A673 (cell line): ENCODE measurements at regions not wholly inside any gene's neighbourhood (a gene's known extent, or its start where the extent isn't known, plus 50 kb on each side); places are given as distances from the start of the nearest gene placed in this dataset.

Source experiments
- EZH2 ChIP-seq: fragments of 200-600 bp; sonication (generic); IDR thresholded peaks from 2 replicates; pipeline ENCODE4 v1.6.1; 2017; ENCODE audit warnings: borderline replicate concordance, low read depth, mild to moderate bottlenecking, mixed read lengths, antibody characterized with exemption, low read length; ENCODE audit not compliant: poor library complexity, severe bottlenecking
- TF ChIP-seq, protein P1 (sequence below): fragments of 300-800, 200-600 bp; sonication (generic); conservative IDR thresholded peaks from 2 replicates; pipeline ENCODE4 v1.5.1; 2017; ENCODE audit warnings: low read depth, mild to moderate bottlenecking, antibody characterized with exemption, low read length, moderate library complexity, mixed read lengths

GRCh38 chr9:71202931-71203330, 81.5 kb upstream of the TRPM3 start:
- TF ChIP-seq, protein P1, sequence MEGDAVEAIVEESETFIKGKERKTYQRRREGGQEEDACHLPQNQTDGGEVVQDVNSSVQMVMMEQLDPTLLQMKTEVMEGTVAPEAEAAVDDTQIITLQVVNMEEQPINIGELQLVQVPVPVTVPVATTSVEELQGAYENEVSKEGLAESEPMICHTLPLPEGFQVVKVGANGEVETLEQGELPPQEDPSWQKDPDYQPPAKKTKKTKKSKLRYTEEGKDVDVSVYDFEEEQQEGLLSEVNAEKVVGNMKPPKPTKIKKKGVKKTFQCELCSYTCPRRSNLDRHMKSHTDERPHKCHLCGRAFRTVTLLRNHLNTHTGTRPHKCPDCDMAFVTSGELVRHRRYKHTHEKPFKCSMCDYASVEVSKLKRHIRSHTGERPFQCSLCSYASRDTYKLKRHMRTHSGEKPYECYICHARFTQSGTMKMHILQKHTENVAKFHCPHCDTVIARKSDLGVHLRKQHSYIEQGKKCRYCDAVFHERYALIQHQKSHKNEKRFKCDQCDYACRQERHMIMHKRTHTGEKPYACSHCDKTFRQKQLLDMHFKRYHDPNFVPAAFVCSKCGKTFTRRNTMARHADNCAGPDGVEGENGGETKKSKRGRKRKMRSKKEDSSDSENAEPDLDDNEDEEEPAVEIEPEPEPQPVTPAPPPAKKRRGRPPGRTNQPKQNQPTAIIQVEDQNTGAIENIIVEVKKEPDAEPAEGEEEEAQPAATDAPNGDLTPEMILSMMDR, result no peak
- TF ChIP-seq EZH2, result no peak
